ENCODE measurements at regions not wholly inside any gene's neighbourhood (a gene's known extent, or its start where the extent isn't known, plus 50 kb on each side); places are given as distances from the start of the nearest gene placed in this dataset.

- Histone ChIP-seq H3K9ac (ENCODE audit: insufficient read depth, low read length, poor library complexity, severe bottlenecking) (no peak overlapping the region), H4K20me1 (ENCODE audit: insufficient read depth, low read length) (no peaks in the 10 kb centered on the region), H3K4me1 (ENCODE audit: control insufficient read depth in 1 of 2, insufficient read depth in 2 of 2, low read length in 2 of 2) (no peaks in the 10 kb centered on the region), H3K27me3 (ENCODE audit: control insufficient read depth in 2 of 2, insufficient read depth in 2 of 2, low read length in 2 of 2) (no peaks in the 10 kb centered on the region), H3K4me3 (replicated peaks in 1 of 3; ENCODE audit: low read depth in 2 of 3, low read length in 3 of 3) (no peak overlapping the region), H2AFZ (ENCODE audit: insufficient read depth, low read depth, low read length, poor library complexity, severe bottlenecking) (no peak overlapping the region), H3K4me2 (replicated peaks; ENCODE audit: extremely low read depth, low read length, poor library complexity, severe bottlenecking) (no peak overlapping the region), H3K27ac (ENCODE audit: low read depth in 1 of 2, low read length in 2 of 2) (no peak overlapping the region), H3K79me2 (ENCODE audit: insufficient read depth, low read length) (no peaks in the 10 kb centered on the region), H3K9me3 (replicated peaks in 1 of 2; ENCODE audit: control insufficient read depth in 1 of 2, insufficient read depth in 1 of 2, low read length in 2 of 2) (peaks cover 0 to 9% of the 10 kb centered on the region in 2 donors), H3K36me3 (replicated peaks in 1 of 2; ENCODE audit: control insufficient read depth in 1 of 2, insufficient read depth in 2 of 2, low read length in 2 of 2) (no peaks in the 10 kb centered on the region)
- intact Hi-C loops (cut with micrococcal nuclease): no loop called here
- Mint-ChIP-seq H3K36me3 (no peaks in the 10 kb centered on the region), H3K9me3 (peaks cover under 1 to 8% (median 6%) of the 10 kb centered on the region in 7 donors), H3K4me1 (peaks cover under 1% of the 10 kb centered on the region), H3K27ac (no peak overlapping the region), H3K27me3 (ENCODE audit: low read depth in 3 of 3) (no peaks in the 10 kb centered on the region), H3K4me3 (no peak overlapping the region)
- DNase-seq: no peak
- no peak for TF ChIP-seq CTCF (IDR thresholded peaks at IDR 0.05)
Measured at GRCh38 chr15:54810496-54810895, 386.2 kb downstream of the RSL24D1 start.

GRCh38 chr15:54810031-54810430 is 386.7 kb downstream of the RSL24D1 start:
- Histone ChIP-seq H3K79me2 (ENCODE audit: insufficient read depth, low read length) (no peaks in the 10 kb centered on the region), H3K9ac (ENCODE audit: insufficient read depth, low read length, poor library complexity, severe bottlenecking) (no peak overlapping the region)
- 63% methylated on average over 1 of the region's 2 CpGs for WGBS (ENCODE audit: insufficient coverage)

More at GRCh38 chr15:54810031-54810430, 386.7 kb downstream of the RSL24D1 start:
- no peak overlapping the region for H3K4me3 ChIP-seq (replicated peaks in 1 of 3; ENCODE audit: low read depth in 2 of 3, low read length in 3 of 3)
- no peak for DNase-seq
- H3K9me3 Mint-ChIP-seq: peaks cover 0 to 8% (median 4%) of the 10 kb centered on the region in 7 donors
- no peaks in the 10 kb centered on the region for H3K36me3 ChIP-seq (replicated peaks in 1 of 2; ENCODE audit: control insufficient read depth in 1 of 2, insufficient read depth in 2 of 2, low read length in 2 of 2)
- no peak for TF ChIP-seq CTCF (IDR thresholded peaks at IDR 0.05)
- H3K4me1 Mint-ChIP-seq: no peaks in the 10 kb centered on the region
- H3K9me3 ChIP-seq (replicated peaks in 1 of 2; ENCODE audit: control insufficient read depth in 1 of 2, insufficient read depth in 1 of 2, low read length in 2 of 2): peaks cover 0 to 7% of the 10 kb centered on the region in 2 donors
- no peak overlapping the region for H2AFZ ChIP-seq (ENCODE audit: insufficient read depth, low read depth, low read length, poor library complexity, severe bottlenecking)
- H4K20me1 ChIP-seq (ENCODE audit: insufficient read depth, low read length): no peaks in the 10 kb centered on the region
- H3K4me3 Mint-ChIP-seq: no peak overlapping the region
- no peaks in the 10 kb centered on the region for H3K27me3 ChIP-seq (ENCODE audit: control insufficient read depth in 2 of 2, insufficient read depth in 2 of 2, low read length in 2 of 2)
- no peaks in the 10 kb centered on the region for H3K27me3 Mint-ChIP-seq (ENCODE audit: low read depth in 3 of 3)
- no peak overlapping the region for H3K4me2 ChIP-seq (replicated peaks; ENCODE audit: extremely low read depth, low read length, poor library complexity, severe bottlenecking)
- no peaks in the 10 kb centered on the region for H3K36me3 Mint-ChIP-seq
- H3K27ac ChIP-seq (ENCODE audit: low read depth in 1 of 2, low read length in 2 of 2): no peak overlapping the region
- no peaks in the 10 kb centered on the region for H3K4me1 ChIP-seq (ENCODE audit: control insufficient read depth in 1 of 2, insufficient read depth in 2 of 2, low read length in 2 of 2)
- intact Hi-C loops (cut with micrococcal nuclease): no loop called here
- no peak overlapping the region for H3K27ac Mint-ChIP-seq
